K562 (cell line): ENCODE measurements at regions not wholly inside any gene's neighbourhood (a gene's known extent, or its start where the extent isn't known, plus 50 kb on each side); places are given as distances from the start of the nearest gene placed in this dataset.

Experiments
- ATAC-seq: fragments of 200-7000 bp; cut with Tn5 transposase; 3 replicates; pipeline ENCODE4 v1.9.1; 2020; ENCODE audit warnings: moderate library complexity
- BruUV-seq: library from RNA; stranded (reverse); fragments of 400-500 nt; replicated peaks from 2 replicates; lab custom pipeline; 2021; lab: Mats Ljungman, UMichigan
- CTCF ChIA-PET: fragments of 300-600 bp; formaldehyde crosslinking; extraction: SDS; loops from one replicate; lab custom pipeline; 2021; ENCODE audit warnings: low intra/inter-chr PET ratio; lab: Yijun Ruan, JAX
- POLR2A ChIA-PET: fragments of 300-600, 350-650 bp; sonication (Branson Sonifier 250); formaldehyde crosslinking; extraction: SDS; loops from one replicate; lab custom pipeline; 2021; ENCODE audit warnings: antibody characterized with exemption, inconsistent platforms; lab: Yijun Ruan, JAX
- DNase-seq, 4 experiments: peaks; one replicate each; pipeline versions ENCODE4 v3.0.0 to v3.0.0-alpha.2; 2011 to 2018; ENCODE audit warnings: low spot score in 3 of 4, mixed read lengths in 3 of 4; ENCODE audit errors: extremely low read depth in 1 of 4
- FAIRE-seq: peaks from 2 replicates; lab custom pipeline; 2011; peaks lifted over from hg19 to GRCh38; lab: Jason Lieb, UNC
- H2AFZ ChIP-seq: 2 replicates; pipeline ENCODE4 v1.6.0; 2011; ENCODE audit warnings: low read depth, low read length, control low read depth, inconsistent platforms
- H3K27ac ChIP-seq: fragments of 200-600 bp; 3 replicates; pipeline ENCODE4 v1.8.0; 2011; ENCODE audit warnings: low read depth, mild to moderate bottlenecking, control low read depth, inconsistent platforms, low read length, moderate library complexity, mixed read lengths; ENCODE audit errors: extremely low read depth
- H3K27me3 ChIP-seq, 2 experiments: fragments of 300-600 bp in 1 of 2; 2 replicates in 1 of 2; 3 replicates in 1 of 2; pipeline versions ENCODE4 v1.6.0 to v1.8.0; 2011; ENCODE audit warnings: inconsistent platforms in 2 of 2, low read length in 2 of 2, mild to moderate bottlenecking in 1 of 2, mixed read lengths in 1 of 2, moderate library complexity in 1 of 2; ENCODE audit not compliant: control insufficient read depth in 2 of 2, insufficient read depth in 2 of 2
- H3K36me3 ChIP-seq: fragments of 300-600 bp; 3 replicates; pipeline ENCODE4 v1.8.0; 2011; ENCODE audit warnings: mild to moderate bottlenecking, low read length, inconsistent platforms; ENCODE audit not compliant: control insufficient read depth, insufficient read depth
- H3K4me1 ChIP-seq, 2 experiments: fragments of 200-600 bp in 1 of 2; replicated peaks in 1 of 2; 2 replicates in 1 of 2; 3 replicates in 1 of 2; pipeline versions ENCODE4 v1.5.1 to v1.8.0; 2011; ENCODE audit warnings: inconsistent platforms in 2 of 2, low read length in 2 of 2, mild to moderate bottlenecking in 1 of 2, mixed read lengths in 1 of 2, moderate library complexity in 1 of 2; ENCODE audit not compliant: control insufficient read depth in 2 of 2, insufficient read depth in 2 of 2
- H3K4me2 ChIP-seq: 2 replicates; pipeline ENCODE4 v1.6.1; 2011; ENCODE audit warnings: low read length, control low read depth, inconsistent platforms, mixed read lengths; ENCODE audit not compliant: insufficient read depth
- H3K4me3 ChIP-seq: fragments of 200-600 bp; sonication (generic), shearing (Covaris generic); 2 replicates; pipeline ENCODE4 v1.5.1; 2016; ENCODE audit warnings: control low read depth, inconsistent platforms
- H3K79me2 ChIP-seq: fragments of 200-600 bp; 3 replicates; pipeline ENCODE4 v1.8.0; 2011; ENCODE audit warnings: low read length, inconsistent platforms; ENCODE audit not compliant: control insufficient read depth, insufficient read depth
- H3K9ac ChIP-seq, 2 experiments: 2 replicates each; pipeline versions ENCODE4 v1.6.0 to v1.6.1; 2011; ENCODE audit warnings: low read depth in 2 of 2, low read length in 2 of 2, control low read depth in 1 of 2, inconsistent platforms in 1 of 2, mild to moderate bottlenecking in 1 of 2, mixed read lengths in 1 of 2; ENCODE audit not compliant: insufficient read depth in 1 of 2
- H3K9me1 ChIP-seq: one replicate; pipeline ENCODE4 v1.6.0; 2011; ENCODE audit warnings: inconsistent platforms, mild to moderate bottlenecking, low read length, moderate library complexity; ENCODE audit not compliant: control insufficient read depth, insufficient read depth
- H3K9me3 ChIP-seq: replicated peaks from 2 replicates; pipeline ENCODE4 v1.5.1; 2011; ENCODE audit warnings: low read depth, low read length, inconsistent platforms; ENCODE audit not compliant: control insufficient read depth, insufficient read depth
- H4K20me1 ChIP-seq: replicated peaks from 2 replicates; pipeline ENCODE4 v1.6.1; 2011; ENCODE audit warnings: low read length, inconsistent platforms, mixed read lengths; ENCODE audit not compliant: control insufficient read depth, insufficient read depth
- CCNT2 ChIP-seq: IDR thresholded peaks from 2 replicates; pipeline ENCODE4 v1.6.1; 2011; ENCODE audit warnings: borderline replicate concordance, low read depth, mild to moderate bottlenecking, moderate library complexity, mixed read lengths, low read length; ENCODE audit not compliant: insufficient read length; ENCODE audit errors: extremely low read depth
- CHD4 ChIP-seq: fragments of 200-600 bp; sonication (generic); IDR thresholded peaks from 3 replicates; pipeline ENCODE4 v1.6.1; 2012; ENCODE audit warnings: low read depth, mild to moderate bottlenecking, mixed read lengths, low read length, inconsistent platforms; ENCODE audit not compliant: insufficient read depth, insufficient replicate concordance, poor library complexity, severe bottlenecking
- EGR1 ChIP-seq: fragments of 450-650 bp; conservative IDR thresholded peaks from 2 replicates; pipeline ENCODE4 v1.6.1; 2017; ENCODE audit warnings: mild to moderate bottlenecking
- ETS2 ChIP-seq: IDR thresholded peaks from 2 replicates; pipeline ENCODE4 v1.6.1; 2016; ENCODE audit warnings: borderline replicate concordance, missing genetic modification characterization, mild to moderate bottlenecking, moderate library complexity, missing compliant biosample characterization; ENCODE audit not compliant: poor library complexity, severe bottlenecking
- MCM3 ChIP-seq: fragments of 450-650 bp; IDR thresholded peaks from 2 replicates; pipeline ENCODE4 v1.6.1; 2016
- NR0B1 ChIP-seq: fragments of 450-650 bp; IDR thresholded peaks from one replicate; pipeline ENCODE4 v1.6.1; 2018; ENCODE audit warnings: mild to moderate bottlenecking, moderate library complexity; ENCODE audit not compliant: partially characterized antibody
- PBX2 ChIP-seq, 2 experiments: IDR thresholded peaks in 1 of 2; conservative IDR thresholded peaks in 1 of 2; 2 replicates each; pipeline ENCODE4 v1.6.1; 2016; ENCODE audit warnings: low read depth in 2 of 2, mild to moderate bottlenecking in 1 of 2, missing compliant biosample characterization in 1 of 2, missing genetic modification characterization in 1 of 2, moderate library complexity in 1 of 2
- RFX5 ChIP-seq: IDR thresholded peaks from 2 replicates; pipeline ENCODE4 v1.6.1; 2011; ENCODE audit warnings: low read depth, mild to moderate bottlenecking, improper control_type of control experiment, low read length
- RUNX1 ChIP-seq: sonication (generic); IDR thresholded peaks from 2 replicates; pipeline ENCODE4 v1.6.1; 2016; ENCODE audit warnings: antibody characterized with exemption, low read depth
- SETDB1 ChIP-seq: IDR thresholded peaks from one replicate; pipeline ENCODE4 v1.6.1; 2012; ENCODE audit warnings: low read length, control low read depth, inconsistent platforms
- SMARCA5 ChIP-seq: fragments of 450-650 bp; IDR thresholded peaks from 2 replicates; pipeline ENCODE4 v1.6.1; 2016
- ZBTB1 ChIP-seq: sonication (generic); formaldehyde crosslinking; IDR thresholded peaks from 2 replicates; pipeline ENCODE4 v1.8.1; 2023; ENCODE audit warnings: missing genetic modification reagents, low read depth, mild to moderate bottlenecking, borderline replicate concordance
- ZNF311 ChIP-seq: fragments of 250-450 bp; sonication (Bioruptor Pico); IDR thresholded peaks from 2 replicates; pipeline ENCODE4 v1.4.0; 2020; ENCODE audit warnings: mild to moderate bottlenecking, moderate library complexity
- ZNF592 ChIP-seq: fragments of 450-650 bp; IDR thresholded peaks from 2 replicates; pipeline ENCODE4 v1.6.1; 2017; ENCODE audit warnings: antibody characterized with exemption, mild to moderate bottlenecking
- ZNF75A ChIP-seq: fragments of 450-650 bp; formaldehyde crosslinking; IDR thresholded peaks from 2 replicates; pipeline ENCODE4 v1.4.0; 2020; ENCODE audit warnings: mild to moderate bottlenecking
- ZNF780A ChIP-seq: fragments of 250-450 bp; sonication (Bioruptor Pico); IDR thresholded peaks from 2 replicates; pipeline ENCODE4 v1.5.0; 2021; ENCODE audit warnings: mild to moderate bottlenecking
- WGBS: fragments of 100-300 bp; shearing (Covaris generic); methylation state at CpG from one replicate; pipeline ENCODE4 v1.1.6; 2016; ENCODE audit warnings: low coverage, mixed read lengths; ENCODE audit not compliant: insufficient coverage; ENCODE audit errors: missing lambda C conversion rate; 5-methylcytosine and 5-hydroxymethylcytosine counted together
- in situ Hi-C: fragments of 300-500 bp; cut with MboI; formaldehyde crosslinking; loops from 4 replicates; pipeline ENCODE4 v1.15.0; 2018; ENCODE audit warnings: inconsistent platforms, mixed read lengths
- intact Hi-C: fragments of 100-400 bp; cut with micrococcal nuclease; formaldehyde crosslinking; loops from 2 replicates; pipeline ENCODE4 v1.14.2; 2022

GRCh38 chr6:22825210-22825609, 255.8 kb downstream of the HDGFL1 start:
- Histone ChIP-seq H3K36me3 (no peaks in the 10 kb centered on the region), H3K4me3 (no peak overlapping the region), H4K20me1 (no peaks in the 10 kb centered on the region), H3K9me1 (no peaks in the 10 kb centered on the region), H3K9ac (no peak overlapping the region), H3K79me2 (no peaks in the 10 kb centered on the region), H3K4me1 (no peaks in the 10 kb centered on the region), H2AFZ (no peak overlapping the region), H3K27me3 (no peaks in the 10 kb centered on the region), H3K4me2 (no peak overlapping the region), H3K27ac (no peak overlapping the region), H3K9me3 (no peaks in the 10 kb centered on the region)
- intact Hi-C loops (no loop called here), in situ Hi-C loops (no loop called here)
- ChIA-PET CTCF (no interaction called here), POLR2A (interaction anchor here (0.6 kb wide), 1 partner anchor 357 kb away, joined by 3 read pairs; no protein-coding TSS in a partner anchor)
- ATAC-seq (no peak), FAIRE-seq (no peak), DNase-seq (no peak)
- TF ChIP-seq CCNT2 (no peak), ETS2 (tag) (no peak), MCM3 (no peak), ZNF311 (CRISPR knock-in tag) (no peak), EGR1 (no peak), ZNF75A (CRISPR knock-in tag) (no peak), CHD4 (no peak), NR0B1 (no peak), ZNF592 (no peak), SETDB1 (no peak), PBX2 (CRISPR knock-in tag; IDR thresholded peaks at IDR 0.05; ENCODE audit: low read depth) (no peak), PBX2 (tag; conservative IDR thresholded peaks at IDR 0.05; ENCODE audit: low read depth) (no peak), RFX5 (no peak), ZNF780A (CRISPR knock-in tag) (no peak), RUNX1 (no peak), ZBTB1 (CRISPR knock-in tag) (no peak), SMARCA5 (no peak)
- WGBS, result 3% methylated on average over 3 of the region's 3 CpGs
- BruUV-seq, result no TSS peak
